Liver (tissue), 8 donors: ENCODE measurements at regions not wholly inside any gene's neighbourhood (a gene's known extent, or its start where the extent isn't known, plus 50 kb on each side); places are given as distances from the start of the nearest gene placed in this dataset.

Experiments
- DNase-seq: peaks from one replicate; pipeline ENCODE4 v3.0.0-alpha.2; 2017; ENCODE audit warnings: low spot score
- H3K27ac ChIP-seq, 2 donors: one replicate each; pipeline ENCODE4 v1.7.0; 2013; ENCODE audit warnings: inconsistent platforms in 2 of 2, low read length in 2 of 2, control low read depth in 1 of 2, low read depth in 1 of 2, mild to moderate bottlenecking in 1 of 2
- H3K27me3 ChIP-seq, 4 donors: one replicate each; pipeline versions ENCODE4 v1.6.1 to v1.7.0; 2013; ENCODE audit warnings: low read length in 3 of 4, inconsistent platforms in 1 of 4, mild to moderate bottlenecking in 1 of 4, moderate library complexity in 1 of 4; ENCODE audit not compliant: control insufficient read depth in 4 of 4, insufficient read depth in 4 of 4
- H3K36me3 ChIP-seq, 4 donors: one replicate each; pipeline versions ENCODE4 v1.6.1 to v1.7.0; 2013; ENCODE audit warnings: low read length in 3 of 4, mild to moderate bottlenecking in 3 of 4, low read depth in 1 of 4, moderate library complexity in 1 of 4; ENCODE audit not compliant: control insufficient read depth in 4 of 4, insufficient read depth in 3 of 4
- H3K4me1 ChIP-seq, 4 donors: one replicate each; pipeline versions ENCODE4 v1.6.1 to v1.7.0; 2013; ENCODE audit warnings: low read length in 3 of 4, mild to moderate bottlenecking in 3 of 4, moderate library complexity in 1 of 4; ENCODE audit not compliant: control insufficient read depth in 4 of 4, insufficient read depth in 4 of 4
- H3K4me3 ChIP-seq, 3 donors: one replicate each; pipeline versions ENCODE4 v1.6.1 to v1.7.0; 2013; ENCODE audit warnings: low read length in 3 of 3, control low read depth in 1 of 3, low read depth in 1 of 3, mild to moderate bottlenecking in 1 of 3
- H3K9ac ChIP-seq, 2 donors: one replicate each; pipeline ENCODE4 v1.7.0; 2013; ENCODE audit warnings: low read length in 2 of 2, mild to moderate bottlenecking in 2 of 2, moderate library complexity in 2 of 2, control low read depth in 1 of 2, low read depth in 1 of 2
- H3K9me3 ChIP-seq, 4 donors: one replicate each; pipeline versions ENCODE4 v1.6.1 to v1.7.0; 2013; ENCODE audit warnings: low read length in 3 of 4; ENCODE audit not compliant: control insufficient read depth in 4 of 4
- EGR1 ChIP-seq, 2 donors: IDR thresholded peaks; 2 replicates each; pipeline ENCODE4 v1.6.1; 2016 to 2018; ENCODE audit warnings: antibody characterized with exemption in 2 of 2, low read depth in 2 of 2
- FOXA1 ChIP-seq: IDR thresholded peaks from 2 replicates; pipeline ENCODE4 v1.6.1; 2016; ENCODE audit warnings: antibody characterized with exemption
- GABPA ChIP-seq, 2 donors: IDR thresholded peaks in 1 of 2; conservative IDR thresholded peaks in 1 of 2; 2 replicates each; pipeline ENCODE4 v1.6.1; 2016; ENCODE audit warnings: antibody characterized with exemption in 2 of 2, mild to moderate bottlenecking in 1 of 2, moderate library complexity in 1 of 2
- HNF4G ChIP-seq: IDR thresholded peaks from 2 replicates; pipeline ENCODE4 v1.6.1; 2016; ENCODE audit warnings: antibody characterized with exemption
- NR2F2 ChIP-seq: IDR thresholded peaks from 2 replicates; pipeline ENCODE4 v1.6.1; 2016; ENCODE audit warnings: antibody characterized with exemption
- RXRA ChIP-seq, 2 donors: IDR thresholded peaks; 2 replicates each; pipeline ENCODE4 v1.6.1; 2017 to 2018; ENCODE audit warnings: antibody characterized with exemption in 2 of 2, mild to moderate bottlenecking in 1 of 2
- SP1 ChIP-seq: IDR thresholded peaks from 2 replicates; pipeline ENCODE4 v1.6.1; 2018; ENCODE audit warnings: antibody characterized with exemption, mild to moderate bottlenecking
- TAF1 ChIP-seq: conservative IDR thresholded peaks from 2 replicates; pipeline ENCODE4 v1.6.1; 2016; ENCODE audit warnings: antibody characterized with exemption, mild to moderate bottlenecking
- YY1 ChIP-seq: IDR thresholded peaks from 2 replicates; pipeline ENCODE4 v1.6.1; 2016; ENCODE audit warnings: antibody characterized with exemption, mild to moderate bottlenecking
- WGBS: extraction: QIAGEN DNeasy Blood & Tissue Kit; methylation state at CpG from one replicate; pipeline ENCODE4 v1.1.7; 2013; 5-methylcytosine and 5-hydroxymethylcytosine counted together
- TF ChIP-seq, protein P1 (sequence below): IDR thresholded peaks from 2 replicates; pipeline ENCODE4 v1.6.1; 2016; ENCODE audit warnings: antibody characterized with exemption
- TF ChIP-seq, protein P2 (sequence below): fragments of 150-350 bp; IDR thresholded peaks from 2 replicates; pipeline ENCODE4 v1.5.1; 2017; ENCODE audit warnings: improper control_type of control experiment, low read depth, low read length; ENCODE audit not compliant: missing input control
- TF ChIP-seq, protein P3 (sequence below): IDR thresholded peaks from 2 replicates; pipeline ENCODE4 v1.6.1; 2016; ENCODE audit warnings: antibody characterized with exemption
- TF ChIP-seq, protein P4 (sequence below): IDR thresholded peaks from 2 replicates; pipeline ENCODE4 v1.6.1; 2016; ENCODE audit warnings: antibody characterized with exemption, mild to moderate bottlenecking
- TF ChIP-seq, protein P5 (sequence below): IDR thresholded peaks from 2 replicates; pipeline ENCODE4 v1.6.1; 2016; ENCODE audit warnings: antibody characterized with exemption
- donor health status: healthy.
- donor health status: healthy.
- donor health status: healthy.
- donor health status: healthy.
- donor health status: healthy.

DNA sequence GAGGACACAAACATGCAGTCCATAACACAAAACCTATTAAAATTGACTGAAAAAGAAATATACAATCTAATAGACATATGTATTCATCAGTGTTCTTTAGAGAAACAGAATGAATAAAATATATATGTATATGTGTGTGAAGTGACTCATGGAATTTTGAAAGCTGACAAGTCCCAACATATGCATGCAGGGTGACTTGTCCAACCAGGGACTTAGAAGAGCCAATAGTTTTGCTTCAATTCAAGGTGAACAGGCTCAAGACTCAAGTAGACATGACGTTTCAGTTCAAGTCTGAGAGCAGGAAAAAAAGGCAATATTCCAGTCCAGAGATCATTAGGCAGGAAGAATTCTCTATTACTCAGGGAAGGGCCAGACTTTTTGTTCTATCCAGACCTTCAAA is 271.2 kb upstream of the SETBP1 start:
- DNase-seq, result no peak
- WGBS, result 60% methylated on average over 1 of the region's 1 CpG
- Histone ChIP-seq H3K4me3 (no peak overlapping the region), H3K9ac (no peak overlapping the region), H3K27me3 (no peaks in the 10 kb centered on the region), H3K9me3 (peaks cover 0 to 6% (median 0%) of the 10 kb centered on the region in 4 donors), H3K4me1 (no peaks in the 10 kb centered on the region), H3K36me3 (no peaks in the 10 kb centered on the region), H3K27ac (no peak overlapping the region)
- TF ChIP-seq, protein P1, sequence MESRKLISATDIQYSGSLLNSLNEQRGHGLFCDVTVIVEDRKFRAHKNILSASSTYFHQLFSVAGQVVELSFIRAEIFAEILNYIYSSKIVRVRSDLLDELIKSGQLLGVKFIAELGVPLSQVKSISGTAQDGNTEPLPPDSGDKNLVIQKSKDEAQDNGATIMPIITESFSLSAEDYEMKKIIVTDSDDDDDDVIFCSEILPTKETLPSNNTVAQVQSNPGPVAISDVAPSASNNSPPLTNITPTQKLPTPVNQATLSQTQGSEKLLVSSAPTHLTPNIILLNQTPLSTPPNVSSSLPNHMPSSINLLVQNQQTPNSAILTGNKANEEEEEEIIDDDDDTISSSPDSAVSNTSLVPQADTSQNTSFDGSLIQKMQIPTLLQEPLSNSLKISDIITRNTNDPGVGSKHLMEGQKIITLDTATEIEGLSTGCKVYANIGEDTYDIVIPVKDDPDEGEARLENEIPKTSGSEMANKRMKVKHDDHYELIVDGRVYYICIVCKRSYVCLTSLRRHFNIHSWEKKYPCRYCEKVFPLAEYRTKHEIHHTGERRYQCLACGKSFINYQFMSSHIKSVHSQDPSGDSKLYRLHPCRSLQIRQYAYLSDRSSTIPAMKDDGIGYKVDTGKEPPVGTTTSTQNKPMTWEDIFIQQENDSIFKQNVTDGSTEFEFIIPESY, result no peak
- no peak for TF ChIP-seq YY1
- no peak for TF ChIP-seq TAF1
- TF ChIP-seq FOXA1, result no peak
- TF ChIP-seq, protein P2, sequence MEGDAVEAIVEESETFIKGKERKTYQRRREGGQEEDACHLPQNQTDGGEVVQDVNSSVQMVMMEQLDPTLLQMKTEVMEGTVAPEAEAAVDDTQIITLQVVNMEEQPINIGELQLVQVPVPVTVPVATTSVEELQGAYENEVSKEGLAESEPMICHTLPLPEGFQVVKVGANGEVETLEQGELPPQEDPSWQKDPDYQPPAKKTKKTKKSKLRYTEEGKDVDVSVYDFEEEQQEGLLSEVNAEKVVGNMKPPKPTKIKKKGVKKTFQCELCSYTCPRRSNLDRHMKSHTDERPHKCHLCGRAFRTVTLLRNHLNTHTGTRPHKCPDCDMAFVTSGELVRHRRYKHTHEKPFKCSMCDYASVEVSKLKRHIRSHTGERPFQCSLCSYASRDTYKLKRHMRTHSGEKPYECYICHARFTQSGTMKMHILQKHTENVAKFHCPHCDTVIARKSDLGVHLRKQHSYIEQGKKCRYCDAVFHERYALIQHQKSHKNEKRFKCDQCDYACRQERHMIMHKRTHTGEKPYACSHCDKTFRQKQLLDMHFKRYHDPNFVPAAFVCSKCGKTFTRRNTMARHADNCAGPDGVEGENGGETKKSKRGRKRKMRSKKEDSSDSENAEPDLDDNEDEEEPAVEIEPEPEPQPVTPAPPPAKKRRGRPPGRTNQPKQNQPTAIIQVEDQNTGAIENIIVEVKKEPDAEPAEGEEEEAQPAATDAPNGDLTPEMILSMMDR, result no peak
- TF ChIP-seq RXRA (IDR thresholded peaks at IDR 0.05), result no peak
- TF ChIP-seq, protein P3, sequence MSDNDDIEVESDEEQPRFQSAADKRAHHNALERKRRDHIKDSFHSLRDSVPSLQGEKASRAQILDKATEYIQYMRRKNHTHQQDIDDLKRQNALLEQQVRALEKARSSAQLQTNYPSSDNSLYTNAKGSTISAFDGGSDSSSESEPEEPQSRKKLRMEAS, result no peak

DNA sequence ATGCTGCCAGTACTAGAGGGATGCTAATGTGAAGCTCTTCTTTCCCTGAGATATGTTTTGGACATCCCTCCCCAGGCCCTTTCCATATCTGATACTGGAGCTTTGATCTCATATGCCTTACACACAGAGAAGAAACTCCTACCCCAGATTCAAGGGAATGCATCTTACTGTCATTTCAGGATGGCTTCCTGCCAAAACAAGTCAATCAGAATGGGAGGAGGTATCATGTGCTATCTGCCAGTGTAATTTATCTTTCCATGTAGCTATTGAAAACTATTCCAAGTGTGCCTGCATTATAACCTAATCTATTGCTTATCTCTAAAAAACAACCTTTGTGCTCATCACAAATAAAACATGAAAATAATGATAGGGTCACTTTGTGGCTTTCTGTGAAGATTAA is 269.9 kb upstream of the SETBP1 start:
- no peak for DNase-seq
- Histone ChIP-seq H3K27ac (no peak overlapping the region), H3K9ac (no peak overlapping the region), H3K9me3 (peaks cover 0 to 6% (median 0%) of the 10 kb centered on the region in 4 donors), H3K4me3 (no peak overlapping the region), H3K4me1 (no peaks in the 10 kb centered on the region), H3K27me3 (no peaks in the 10 kb centered on the region), H3K36me3 (no peaks in the 10 kb centered on the region)
- TF ChIP-seq GABPA (IDR thresholded peaks at IDR 0.05 in 1 of 2, conservative IDR thresholded peaks at IDR 0.05 in 1 of 2) (no peak), FOXA1 (no peak), RXRA (IDR thresholded peaks at IDR 0.05) (no peak), YY1 (no peak), NR2F2 (no peak), EGR1 (IDR thresholded peaks at IDR 0.05; ENCODE audit: low read depth in 2 of 2) (no peak), HNF4G (no peak), TAF1 (no peak), SP1 (no peak)
- TF ChIP-seq, protein P1, result no peak
- TF ChIP-seq, protein P4, sequence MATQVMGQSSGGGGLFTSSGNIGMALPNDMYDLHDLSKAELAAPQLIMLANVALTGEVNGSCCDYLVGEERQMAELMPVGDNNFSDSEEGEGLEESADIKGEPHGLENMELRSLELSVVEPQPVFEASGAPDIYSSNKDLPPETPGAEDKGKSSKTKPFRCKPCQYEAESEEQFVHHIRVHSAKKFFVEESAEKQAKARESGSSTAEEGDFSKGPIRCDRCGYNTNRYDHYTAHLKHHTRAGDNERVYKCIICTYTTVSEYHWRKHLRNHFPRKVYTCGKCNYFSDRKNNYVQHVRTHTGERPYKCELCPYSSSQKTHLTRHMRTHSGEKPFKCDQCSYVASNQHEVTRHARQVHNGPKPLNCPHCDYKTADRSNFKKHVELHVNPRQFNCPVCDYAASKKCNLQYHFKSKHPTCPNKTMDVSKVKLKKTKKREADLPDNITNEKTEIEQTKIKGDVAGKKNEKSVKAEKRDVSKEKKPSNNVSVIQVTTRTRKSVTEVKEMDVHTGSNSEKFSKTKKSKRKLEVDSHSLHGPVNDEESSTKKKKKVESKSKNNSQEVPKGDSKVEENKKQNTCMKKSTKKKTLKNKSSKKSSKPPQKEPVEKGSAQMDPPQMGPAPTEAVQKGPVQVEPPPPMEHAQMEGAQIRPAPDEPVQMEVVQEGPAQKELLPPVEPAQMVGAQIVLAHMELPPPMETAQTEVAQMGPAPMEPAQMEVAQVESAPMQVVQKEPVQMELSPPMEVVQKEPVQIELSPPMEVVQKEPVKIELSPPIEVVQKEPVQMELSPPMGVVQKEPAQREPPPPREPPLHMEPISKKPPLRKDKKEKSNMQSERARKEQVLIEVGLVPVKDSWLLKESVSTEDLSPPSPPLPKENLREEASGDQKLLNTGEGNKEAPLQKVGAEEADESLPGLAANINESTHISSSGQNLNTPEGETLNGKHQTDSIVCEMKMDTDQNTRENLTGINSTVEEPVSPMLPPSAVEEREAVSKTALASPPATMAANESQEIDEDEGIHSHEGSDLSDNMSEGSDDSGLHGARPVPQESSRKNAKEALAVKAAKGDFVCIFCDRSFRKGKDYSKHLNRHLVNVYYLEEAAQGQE, result no peak
- TF ChIP-seq, protein P5, sequence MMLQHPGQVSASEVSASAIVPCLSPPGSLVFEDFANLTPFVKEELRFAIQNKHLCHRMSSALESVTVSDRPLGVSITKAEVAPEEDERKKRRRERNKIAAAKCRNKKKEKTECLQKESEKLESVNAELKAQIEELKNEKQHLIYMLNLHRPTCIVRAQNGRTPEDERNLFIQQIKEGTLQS, result no peak
- TF ChIP-seq, protein P2, result no peak
- TF ChIP-seq, protein P3, result no peak
